GM21786 (cell line): ENCODE measurements at regions not wholly inside any gene's neighbourhood (a gene's known extent, or its start where the extent isn't known, plus 50 kb on each side); places are given as distances from the start of the nearest gene placed in this dataset.

Experiments used
- ATAC-seq: cut with Tn5 transposase; IDR thresholded peaks from one replicate; pipeline ENCODE4 v1.9.1; 2021; ENCODE audit not compliant: unreplicated experiment

DNA sequence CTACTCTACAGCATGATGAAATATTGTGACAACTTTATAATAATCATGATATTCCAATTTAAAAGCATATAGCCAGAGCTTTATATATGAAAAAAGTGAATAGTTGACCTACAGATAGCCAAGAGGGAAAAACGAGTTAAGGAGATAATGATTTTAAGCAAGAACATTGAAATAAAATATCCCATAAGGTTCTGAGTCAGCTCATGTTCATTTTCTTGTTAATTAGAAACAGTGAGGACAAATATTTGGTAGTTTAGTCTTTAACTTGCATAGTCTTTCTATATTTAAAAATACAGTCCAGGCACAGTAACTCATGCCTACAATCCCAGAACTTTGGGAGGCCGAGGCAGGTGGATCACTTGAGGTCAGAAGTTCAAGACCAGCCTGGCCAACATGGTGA, 55.8 kb upstream of the CDH6 start:
- ATAC-seq, result no peak

DNA sequence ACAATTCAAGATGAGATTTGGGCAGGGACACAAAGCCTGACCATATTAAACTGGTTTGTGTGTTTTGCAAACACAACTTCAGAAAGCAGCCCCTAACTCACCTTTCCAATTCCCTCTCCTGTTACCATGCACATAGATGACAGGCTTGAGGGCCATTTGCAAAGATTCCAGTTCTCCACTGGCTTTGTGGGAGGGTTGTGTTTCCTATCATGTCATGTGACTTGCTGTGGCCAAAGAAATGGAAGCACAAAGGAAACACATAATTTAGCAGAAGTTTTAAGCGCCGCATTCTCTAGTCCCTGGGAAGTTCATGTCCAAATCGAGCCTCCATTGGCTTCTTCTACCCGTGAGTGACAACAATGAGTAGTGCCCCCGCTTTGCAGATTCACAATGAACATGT, 57.9 kb upstream of the CDH6 start:
- no peak for ATAC-seq

DNA sequence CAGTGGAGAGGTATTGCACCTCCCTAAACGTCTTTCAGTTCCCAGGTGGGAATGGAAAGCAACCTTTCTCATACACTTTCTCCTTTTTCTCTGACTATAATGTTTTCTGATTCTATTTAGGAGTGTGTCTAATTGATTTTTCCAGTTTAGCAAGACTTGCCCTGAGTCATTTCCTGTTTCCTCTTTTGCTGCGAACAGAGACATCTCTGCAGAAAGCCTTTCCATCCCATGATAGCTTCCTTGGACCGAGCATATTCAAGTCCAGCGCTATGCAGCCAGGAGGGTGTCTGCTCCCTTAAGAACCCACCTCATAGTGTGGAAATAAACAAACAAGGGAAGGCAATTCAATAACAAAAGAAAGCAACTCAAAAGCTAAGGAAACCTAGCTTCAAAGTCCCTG, 60.0 kb upstream of the CDH6 start:
- ATAC-seq, result no peak

DNA sequence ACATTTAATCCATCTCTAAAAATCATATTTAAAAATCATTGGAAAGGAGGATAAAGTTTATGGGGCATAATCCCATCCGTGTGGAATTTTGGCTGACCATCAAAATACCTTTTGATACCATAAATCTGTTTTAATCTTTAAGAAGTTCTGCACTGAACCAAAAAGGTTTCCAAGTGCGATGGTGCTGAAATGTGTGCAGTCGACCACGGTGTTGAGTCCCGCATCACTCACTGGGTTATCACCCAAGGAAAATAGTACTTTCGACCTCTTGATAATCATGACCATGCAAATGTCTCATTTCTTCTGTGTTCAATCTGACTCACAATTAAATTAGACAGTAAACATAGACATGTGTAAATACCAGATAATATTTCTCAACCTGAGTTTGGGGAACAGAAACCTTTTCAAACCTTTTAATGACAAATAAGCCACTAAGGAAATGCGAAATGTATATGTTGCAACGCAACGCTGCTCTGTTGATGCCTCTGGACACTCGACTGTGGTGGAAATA, 62.0 kb upstream of the CDH6 start:
- ATAC-seq, result no peak

DNA sequence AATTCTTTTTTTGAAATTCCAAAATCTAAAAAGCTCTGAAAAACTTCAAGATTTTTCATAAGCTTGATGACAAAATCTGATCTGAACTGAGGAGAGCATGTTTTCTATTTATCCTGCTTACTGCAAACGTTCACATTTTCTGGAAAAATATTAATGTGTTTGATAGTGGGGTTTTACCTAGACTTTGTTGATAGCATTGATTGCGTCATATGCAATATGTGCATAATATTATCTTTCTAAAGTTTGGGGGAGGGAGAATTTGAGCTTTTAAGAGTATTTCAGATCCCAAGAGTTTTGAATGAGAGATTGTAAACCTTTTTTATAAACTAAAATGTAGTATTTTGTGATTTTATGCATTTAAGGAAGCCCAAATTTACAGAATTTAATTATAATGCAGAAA, 62.8 kb upstream of the CDH6 start:
- ATAC-seq, result no peak

DNA sequence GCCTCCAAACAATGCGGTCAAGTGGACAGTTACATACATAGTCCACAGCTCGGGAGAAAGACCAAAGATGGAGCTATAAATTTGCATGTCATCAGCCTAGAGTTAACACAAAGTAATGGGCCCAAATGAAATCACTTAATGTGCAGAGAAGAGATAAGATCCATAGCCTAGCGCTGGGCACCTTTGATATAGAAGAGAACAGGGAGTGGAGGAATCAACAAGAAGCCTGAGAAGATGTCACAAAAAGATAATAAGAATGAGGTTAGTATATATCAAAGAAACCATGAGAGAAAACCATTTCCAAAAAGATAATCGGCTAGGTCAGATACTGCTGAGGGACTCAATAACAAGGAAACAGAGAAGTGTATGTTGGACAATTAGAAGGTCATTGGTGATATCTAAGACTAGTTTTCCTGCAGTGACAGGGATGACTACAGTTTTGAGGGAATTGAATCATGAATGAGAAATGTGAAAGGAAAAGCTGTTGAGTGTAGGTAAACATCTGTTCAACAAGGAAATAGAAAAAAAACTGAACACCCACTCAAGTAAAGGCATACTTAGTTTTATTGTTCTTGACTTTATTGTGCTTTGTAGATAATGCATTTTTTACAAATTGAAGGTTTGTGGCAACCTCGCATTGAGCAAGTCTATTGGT, 68.7 kb upstream of the CDH6 start:
- no peak for ATAC-seq

DNA sequence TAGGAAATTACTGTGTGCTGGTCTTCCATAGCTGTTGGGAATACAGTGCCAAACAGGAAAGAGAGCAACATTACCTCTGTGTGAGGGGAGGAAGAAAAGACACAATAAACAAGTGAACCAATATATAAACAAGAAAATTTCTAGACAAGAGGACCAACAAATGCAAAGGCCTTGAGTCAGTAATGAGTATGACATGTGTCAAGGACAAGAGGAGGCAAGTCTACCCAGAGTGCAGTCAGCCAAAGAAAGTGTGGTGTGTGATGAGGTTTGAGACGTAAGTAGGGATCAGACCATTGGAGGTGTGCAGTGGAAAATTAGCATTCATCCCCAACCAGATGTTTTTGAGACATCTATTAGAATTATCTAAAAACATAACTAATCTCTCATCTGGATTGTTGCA, 69.5 kb upstream of the CDH6 start:
- no peak for ATAC-seq

DNA sequence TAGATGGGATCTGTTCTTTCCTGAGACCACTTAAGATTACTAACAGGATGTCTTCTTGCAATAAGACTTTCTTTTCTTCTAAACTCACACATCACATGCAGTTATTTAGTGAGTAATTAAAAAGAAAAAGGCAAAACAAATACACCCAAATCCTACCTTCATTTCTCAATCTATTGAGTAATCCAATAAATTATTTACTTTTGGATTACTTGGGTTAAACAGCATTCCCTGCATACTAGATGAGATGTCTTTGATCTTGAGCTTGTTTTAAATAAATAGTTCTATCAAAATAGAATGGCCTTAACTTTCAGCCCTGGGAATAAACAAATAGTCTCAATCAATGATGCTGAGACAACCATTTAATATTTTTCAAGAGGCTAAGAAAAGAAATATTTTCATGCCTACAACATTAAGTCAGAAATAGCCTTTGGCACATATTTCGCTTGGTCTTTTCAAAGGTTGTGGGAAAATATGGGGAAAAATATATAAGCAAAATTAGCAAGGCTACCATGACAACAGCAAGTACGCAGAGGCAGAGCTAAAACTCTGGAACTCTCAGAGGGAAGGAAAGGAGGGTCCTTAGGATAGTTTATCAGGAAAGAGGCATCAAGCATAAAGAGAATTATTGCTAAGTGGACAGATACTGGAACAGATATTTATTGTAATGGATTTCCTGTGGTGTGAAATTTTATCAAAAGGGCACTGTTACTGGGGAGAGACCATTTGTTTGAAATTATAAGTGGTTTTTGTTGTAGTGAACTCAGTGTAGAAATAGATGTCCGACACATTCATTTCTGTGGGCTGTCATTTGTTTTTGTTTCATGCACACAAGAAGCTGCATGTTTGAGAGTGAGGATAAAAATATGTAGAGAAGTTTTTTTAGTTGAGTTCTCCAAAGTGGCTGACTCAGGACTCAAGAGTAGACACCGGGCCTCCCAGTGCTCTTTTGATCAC, 70.2 kb upstream of the CDH6 start:
- ATAC-seq, result no peak

DNA sequence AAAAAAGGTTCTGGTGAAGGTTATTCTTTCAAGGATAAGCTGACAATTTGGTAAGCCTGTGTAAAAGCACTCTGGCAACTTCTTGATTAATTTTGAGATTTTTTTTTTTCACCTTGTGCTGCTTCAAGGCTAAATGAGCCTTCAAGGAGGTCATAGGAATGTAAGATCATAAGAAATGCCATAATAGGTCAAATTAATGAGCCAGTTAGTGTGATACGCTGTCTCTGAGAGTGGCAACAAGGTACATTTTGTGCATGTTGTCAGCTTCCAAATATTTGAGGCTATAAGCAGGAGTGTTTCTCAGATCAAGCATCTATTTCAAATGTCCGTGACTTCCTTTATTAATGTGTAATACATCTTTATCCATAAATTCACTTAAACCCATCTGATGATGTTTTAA, 72.3 kb upstream of the CDH6 start:
- ATAC-seq, result no peak

DNA sequence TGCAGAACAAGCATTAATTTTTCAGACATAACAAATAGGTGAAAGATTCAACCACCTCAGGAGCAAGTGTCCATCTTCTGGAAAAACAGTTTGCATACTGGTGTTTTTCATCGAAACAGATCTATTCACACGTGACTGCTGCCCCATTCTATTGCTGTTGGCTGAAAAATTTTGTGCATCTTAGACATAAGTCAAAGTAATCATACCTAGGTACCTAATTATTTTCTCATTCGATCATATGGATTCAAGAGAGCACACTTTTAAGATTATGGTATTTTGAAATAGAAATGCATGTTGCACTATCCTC, 72.9 kb upstream of the CDH6 start:
- ATAC-seq, result no peak

DNA sequence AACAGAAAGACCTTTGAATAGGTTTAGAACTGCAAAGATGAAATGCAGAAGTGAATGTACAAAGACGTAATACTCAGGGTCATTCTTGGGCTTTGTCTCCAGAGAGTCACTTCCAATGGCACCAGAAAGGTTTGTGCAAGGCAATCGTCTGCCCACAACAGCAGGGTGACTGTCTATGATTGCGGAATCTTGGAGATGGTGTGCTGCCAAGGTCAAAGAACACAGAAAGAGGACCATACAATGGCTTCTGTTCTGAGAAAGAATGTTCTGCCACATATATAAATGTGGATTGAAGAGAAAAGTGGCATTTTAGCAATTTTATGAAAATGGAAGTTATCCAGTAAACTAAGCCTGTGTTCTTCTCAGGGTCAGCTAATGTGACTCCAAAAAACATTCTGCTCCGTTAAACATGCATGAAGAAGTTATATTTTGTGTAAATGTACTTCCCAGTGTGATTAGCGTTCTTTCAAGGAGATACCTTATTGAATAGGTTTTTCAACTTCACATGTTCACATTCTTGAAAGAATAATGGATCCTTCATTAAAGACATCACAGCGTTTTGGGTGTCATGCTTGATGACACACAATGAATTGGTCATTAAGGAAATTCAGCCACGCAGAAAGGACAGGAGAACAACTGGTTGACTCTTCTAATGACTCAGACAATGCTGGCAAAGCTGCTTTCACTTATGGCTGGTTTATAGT, 73.4 kb upstream of the CDH6 start:
- no peak for ATAC-seq

DNA sequence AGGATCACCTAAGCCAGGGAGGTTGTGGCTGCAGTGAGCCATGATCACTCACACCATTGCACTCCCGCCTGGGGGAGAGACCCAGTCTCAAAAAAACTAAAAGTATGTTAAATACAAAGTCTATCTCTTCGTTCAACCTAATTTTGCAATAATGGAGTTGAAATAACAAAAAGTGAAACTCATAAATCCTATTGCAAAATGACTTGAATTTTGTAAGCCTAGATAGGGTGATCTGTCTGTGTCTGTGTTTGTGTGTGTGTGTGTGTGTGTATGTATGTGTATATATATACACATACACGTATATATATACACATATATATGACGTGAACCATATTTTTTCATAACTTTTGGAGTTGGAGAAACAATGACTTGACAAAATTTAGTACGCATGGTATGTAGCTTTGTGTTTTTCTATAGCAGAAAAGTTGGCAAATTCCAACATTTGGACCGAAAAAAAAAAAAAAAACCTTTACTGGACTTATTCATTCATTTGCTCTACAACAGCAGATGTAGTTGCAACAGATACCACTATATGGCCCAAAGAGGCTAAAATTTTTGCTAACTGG, 76.9 kb upstream of the CDH6 start:
- no peak for ATAC-seq

DNA sequence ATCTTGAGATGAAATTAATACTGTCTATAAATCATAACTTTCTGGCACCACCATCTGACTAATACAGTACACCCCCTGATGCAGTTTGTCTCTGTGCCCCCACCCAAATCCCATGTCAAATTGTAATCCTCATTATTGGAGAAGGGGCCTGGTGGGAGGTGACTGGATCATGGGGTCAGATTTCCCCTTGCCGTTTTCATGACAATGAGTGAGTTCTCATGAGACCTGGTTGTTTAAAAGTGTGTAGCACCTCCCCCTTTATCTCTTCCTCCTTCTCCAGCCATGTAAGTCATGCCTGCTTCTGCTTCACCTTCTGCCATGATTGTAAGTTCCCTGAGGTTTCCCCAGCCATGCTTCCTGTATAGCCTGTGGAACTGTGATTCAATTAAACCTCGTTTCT, 78.7 kb upstream of the CDH6 start:
- ATAC-seq, result no peak

DNA sequence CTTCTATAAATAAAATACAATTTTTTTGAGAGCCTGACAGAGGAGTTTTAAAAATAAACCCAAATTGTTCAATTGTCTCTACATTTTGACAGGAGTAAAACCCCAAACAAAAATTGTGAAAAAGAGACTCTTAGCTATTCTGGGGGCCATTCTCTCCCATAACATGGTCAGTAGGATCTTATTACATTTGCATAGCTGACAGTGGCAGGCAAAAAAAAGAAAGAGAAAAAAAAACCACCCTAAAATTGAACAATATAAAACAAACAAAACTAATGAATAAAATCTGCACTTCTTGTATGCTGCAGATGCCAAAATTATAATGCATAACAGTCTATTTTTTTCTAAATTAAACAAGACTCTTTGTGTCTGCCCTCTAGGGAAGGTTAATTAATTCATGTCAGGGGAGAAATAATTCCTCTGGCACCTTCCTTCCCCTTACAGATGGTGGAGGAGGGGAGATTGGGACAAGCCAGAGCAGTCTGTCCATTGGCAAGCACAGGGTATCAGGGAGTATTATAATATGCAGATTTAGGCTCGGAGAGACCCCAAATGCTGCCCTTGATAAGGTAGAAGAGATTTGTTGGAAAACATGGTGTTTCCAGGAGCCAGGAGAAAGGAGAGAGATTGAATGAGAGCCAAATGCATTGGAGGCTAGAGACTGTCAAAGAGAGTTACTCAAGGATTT, 79.7 kb upstream of the CDH6 start:
- no peak for ATAC-seq

DNA sequence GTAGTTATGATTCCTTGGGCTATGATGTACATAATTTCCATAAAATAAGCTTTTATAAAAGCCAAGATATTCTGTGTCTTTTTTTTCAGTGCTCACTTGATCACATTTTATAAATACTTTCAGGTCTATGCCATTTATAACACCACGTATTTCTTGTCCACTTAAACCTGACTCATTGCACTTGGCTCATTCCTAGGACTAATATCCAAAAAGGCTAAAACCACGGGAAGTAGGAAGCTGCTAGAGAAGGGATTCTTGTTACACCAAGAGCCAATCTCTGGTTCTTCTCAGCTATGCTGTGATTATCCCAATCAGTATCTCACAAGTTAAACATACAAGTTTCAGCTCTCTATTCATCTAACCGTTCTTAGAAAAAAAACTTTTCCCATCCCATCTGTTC, 80.4 kb upstream of the CDH6 start:
- ATAC-seq, result no peak

DNA sequence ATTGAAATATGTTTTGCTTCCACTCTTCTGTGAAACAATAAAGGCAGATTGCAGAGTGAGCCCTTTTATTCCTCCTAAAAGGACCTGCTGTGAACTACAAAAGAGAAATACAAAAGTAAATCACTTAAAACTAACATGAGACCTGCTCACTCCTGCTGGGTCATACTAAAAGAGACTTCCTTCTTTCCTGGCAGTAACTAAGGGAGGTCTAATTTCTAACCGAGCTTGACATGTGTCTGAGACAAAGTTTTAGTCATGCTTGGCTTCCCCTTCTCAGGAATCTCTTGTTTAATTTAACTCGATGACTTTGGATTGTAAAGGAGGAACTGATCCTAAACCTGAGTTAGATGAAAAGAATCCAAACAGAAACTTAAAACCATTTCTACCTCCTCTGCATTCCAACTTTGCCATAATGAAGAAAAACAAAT, 86.4 kb upstream of the CDH6 start:
- ATAC-seq, result no peak

DNA sequence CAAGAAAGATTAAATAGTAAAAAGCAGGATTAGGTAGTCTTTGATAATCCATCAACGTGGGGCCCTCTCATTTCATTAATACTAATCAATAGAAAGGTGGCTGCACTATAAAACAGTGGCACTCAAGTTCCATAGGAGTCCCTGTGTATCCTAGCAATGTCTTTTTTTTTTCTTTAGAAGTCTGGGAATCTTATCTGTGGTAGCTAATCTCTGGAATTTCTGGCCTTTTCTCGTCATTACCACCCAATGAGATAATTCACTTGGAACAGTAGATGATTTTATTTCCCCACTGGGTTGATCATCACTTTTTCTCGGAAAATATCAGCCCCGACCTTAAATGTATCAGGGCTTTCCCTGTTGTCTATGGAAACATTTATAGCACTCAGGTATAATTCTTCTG, 86.8 kb upstream of the CDH6 start:
- no peak for ATAC-seq

DNA sequence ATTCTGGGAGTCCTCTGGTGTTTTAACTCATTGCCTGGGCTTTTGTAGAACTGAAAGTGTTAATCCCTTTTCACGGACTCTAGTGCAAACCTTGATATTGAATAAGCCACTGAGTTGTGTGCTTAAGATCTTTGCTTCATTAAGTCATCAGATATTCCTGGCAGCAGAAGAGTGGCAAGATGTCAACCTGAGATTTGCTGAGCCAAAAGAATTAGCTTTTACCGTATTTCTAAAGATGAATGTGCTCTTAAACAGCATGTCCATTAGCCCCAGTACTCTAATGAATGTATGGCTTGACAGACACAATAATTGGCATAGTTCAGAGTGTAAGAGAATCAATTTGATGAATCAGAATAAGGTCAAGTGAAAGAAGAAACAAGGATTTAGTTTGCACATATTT, 87.2 kb upstream of the CDH6 start:
- no peak for ATAC-seq

DNA sequence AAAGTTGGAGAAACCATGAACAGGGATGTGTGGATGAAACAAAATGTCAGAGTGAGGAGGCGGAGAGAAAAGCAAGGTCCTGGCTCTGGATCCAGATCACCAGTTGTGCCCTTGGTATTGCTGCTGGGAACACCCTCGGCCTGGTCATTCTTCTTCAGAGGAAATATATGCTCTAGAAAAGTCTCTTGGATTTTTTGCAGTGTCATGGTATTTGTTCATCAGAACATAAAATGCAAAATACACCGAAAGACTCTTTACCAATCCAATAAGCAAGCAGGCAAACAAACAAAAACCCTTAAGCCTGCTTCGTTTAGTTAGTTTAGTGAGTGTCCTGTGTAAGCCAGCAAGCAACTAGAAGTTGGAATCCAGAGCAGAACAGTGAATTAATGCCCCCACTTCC, 88.7 kb upstream of the CDH6 start:
- ATAC-seq, result no peak

DNA sequence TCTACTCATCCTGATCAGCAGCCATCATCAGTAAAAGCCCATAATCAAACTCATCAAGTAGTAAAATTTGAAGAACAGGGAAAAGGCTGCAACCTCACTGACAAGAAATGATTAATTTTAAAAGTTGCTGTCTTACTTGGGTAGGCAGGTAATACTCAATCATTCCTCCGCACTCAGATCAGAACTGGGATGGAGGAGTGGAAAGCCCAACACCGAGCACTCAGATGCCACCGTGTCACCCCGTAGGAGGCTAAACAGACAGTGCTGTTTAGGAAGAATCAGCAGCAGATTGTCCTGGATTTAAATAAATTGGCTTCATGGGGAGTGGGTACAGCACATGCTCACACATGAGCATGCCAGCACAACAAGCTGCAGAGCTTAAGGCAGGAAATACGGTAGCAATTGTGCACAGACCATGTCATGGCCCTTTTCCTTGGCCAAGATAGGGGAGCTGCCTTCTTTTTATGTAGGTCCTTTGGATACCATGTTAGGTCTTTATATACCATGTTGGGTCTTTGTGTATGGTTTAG, 92.6 kb upstream of the CDH6 start:
- ATAC-seq, result no peak
